ENCODE measurements at regions not wholly inside any gene's neighbourhood (a gene's known extent, or its start where the extent isn't known, plus 50 kb on each side); places are given as distances from the start of the nearest gene placed in this dataset.

GRCh38 chr15:81987628-81988027 lies 58.2 kb downstream of the MEX3B start:
- peaks cover 0 to 5% (median 0%) of the 10 kb centered on the region in 4 donors for H3K4me1 Mint-ChIP-seq
- POLR2A ChIA-PET = no interaction called here
- peaks cover 0 to 14% (median 12%) of the 10 kb centered on the region in 5 donors for H3K27me3 Mint-ChIP-seq
- peaks cover 2 to 14% (median 2%) of the 10 kb centered on the region in 3 donors for H3K36me3 Mint-ChIP-seq
- H3K27ac Mint-ChIP-seq = no peak overlapping the region
- peaks cover 6 to 18% (median 13%) of the 10 kb centered on the region in 9 donors for H3K9me3 Mint-ChIP-seq
- no peak overlapping the region for H3K4me3 Mint-ChIP-seq
- ATAC-seq = no peak
- DNase-seq = no peak

- Mint-ChIP-seq H3K4me1 (peaks cover 0 to 5% (median under 1%) of the 10 kb centered on the region in 4 donors), H3K27ac (no peak overlapping the region), H3K36me3 (peaks cover 0 to under 1% (median 0%) of the 10 kb centered on the region in 3 donors), H3K4me3 (no peak overlapping the region), H3K27me3 (peaks cover 0 to 9% (median 6%) of the 10 kb centered on the region in 5 donors), H3K9me3 (peaks cover 0 to 4% (median under 1%) of the 10 kb centered on the region in 9 donors)
- ATAC-seq (no peak), DNase-seq (no peak)
- POLR2A ChIA-PET = no interaction called here
Observed at GRCh38 chr15:81983497-81983896, 62.3 kb downstream of the MEX3B start.

- DNase-seq (no peak), ATAC-seq (no peak)
- Mint-ChIP-seq H3K27me3 (peaks cover 0 to 3% (median 3%) of the 10 kb centered on the region in 5 donors), H3K4me1 (peaks cover 0 to 4% (median under 1%) of the 10 kb centered on the region in 4 donors), H3K9me3 (peaks cover 0 to 8% (median 5%) of the 10 kb centered on the region in 9 donors), H3K4me3 (no peak overlapping the region), H3K27ac (no peak overlapping the region), H3K36me3 (peaks cover 0 to 7% (median 2%) of the 10 kb centered on the region in 3 donors)
- POLR2A ChIA-PET = no interaction called here
Observed at GRCh38 chr15:81982808-81983207, 63.0 kb downstream of the MEX3B start.

DNA sequence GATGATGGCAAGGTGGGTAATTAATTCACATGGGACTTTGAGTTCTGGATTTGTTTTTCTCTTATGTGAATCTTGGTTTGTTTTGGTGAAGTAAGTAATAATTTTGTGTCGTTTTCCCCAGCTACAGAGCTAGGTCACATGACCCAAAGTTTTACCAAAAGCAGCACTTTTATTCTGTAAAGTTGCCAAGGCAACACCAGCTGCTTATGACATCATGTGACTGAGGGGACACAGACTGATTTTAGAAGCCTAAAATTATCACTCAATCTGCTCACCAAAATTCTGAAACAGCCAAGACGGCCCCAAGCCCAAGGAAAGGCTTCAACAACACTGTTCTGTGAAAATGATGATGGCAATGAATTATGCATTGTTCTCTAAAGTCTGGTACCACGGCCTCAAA lies 63.9 kb downstream of the MEX3B start:
- no peak overlapping the region for H3K4me3 Mint-ChIP-seq
- ATAC-seq (peak in 1 of 2 donors; percentile 40), DNase-seq (no peak)
- H3K27ac Mint-ChIP-seq = no peak overlapping the region
- POLR2A ChIA-PET = no interaction called here
- peaks cover 0 to 3% (median 0%) of the 10 kb centered on the region in 5 donors for H3K27me3 Mint-ChIP-seq
- H3K4me1 Mint-ChIP-seq = peaks cover 0 to 2% (median under 1%) of the 10 kb centered on the region in 4 donors
- peaks cover 0 to 16% (median 8%) of the 10 kb centered on the region in 9 donors for H3K9me3 Mint-ChIP-seq
- H3K36me3 Mint-ChIP-seq = peaks cover 0 to 8% (median 2%) of the 10 kb centered on the region in 3 donors

- Mint-ChIP-seq H3K4me1 (peaks cover 0 to 1% (median 0%) of the 10 kb centered on the region in 4 donors), H3K27me3 (no peaks in the 10 kb centered on the region), H3K9me3 (peaks cover 12 to 35% (median 18%) of the 10 kb centered on the region in 9 donors), H3K27ac (no peak overlapping the region), H3K36me3 (peaks cover 2 to 14% (median 4%) of the 10 kb centered on the region in 3 donors), H3K4me3 (no peak overlapping the region)
- DNase-seq (no peak), ATAC-seq (no peak)
- POLR2A ChIA-PET = no interaction called here
Observed at GRCh38 chr15:81977464-81977863, 68.4 kb downstream of the MEX3B start.

DNA sequence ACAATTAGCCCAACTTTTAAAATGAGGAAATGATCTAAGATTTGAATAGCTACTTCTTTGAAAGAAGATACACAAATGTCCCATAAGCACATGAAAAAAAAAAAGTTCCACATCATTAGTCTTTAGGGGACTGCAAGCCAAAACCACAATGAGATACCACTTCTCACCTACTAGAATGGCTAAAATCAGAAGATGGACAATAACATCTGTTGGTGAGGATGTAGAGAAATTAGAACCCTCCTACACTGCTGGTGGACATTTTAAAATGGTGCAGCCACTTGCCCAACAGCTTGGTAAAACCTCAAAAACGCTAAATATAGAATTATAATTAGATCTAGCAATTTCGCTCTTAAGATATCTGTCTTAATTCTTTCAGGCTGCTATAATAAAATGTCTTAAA lies 77.1 kb downstream of the MEX3B start:
- Mint-ChIP-seq H3K9me3 (peaks cover 0 to 15% (median 5%) of the 10 kb centered on the region in 9 donors), H3K27ac (no peak overlapping the region), H3K4me3 (no peak overlapping the region), H3K4me1 (no peaks in the 10 kb centered on the region), H3K36me3 (peaks cover 2 to 17% (median 11%) of the 10 kb centered on the region in 3 donors), H3K27me3 (peaks cover 0 to 7% (median 3%) of the 10 kb centered on the region in 5 donors)
- ATAC-seq (no peak), DNase-seq (no peak)
- POLR2A ChIA-PET = no interaction called here

DNA sequence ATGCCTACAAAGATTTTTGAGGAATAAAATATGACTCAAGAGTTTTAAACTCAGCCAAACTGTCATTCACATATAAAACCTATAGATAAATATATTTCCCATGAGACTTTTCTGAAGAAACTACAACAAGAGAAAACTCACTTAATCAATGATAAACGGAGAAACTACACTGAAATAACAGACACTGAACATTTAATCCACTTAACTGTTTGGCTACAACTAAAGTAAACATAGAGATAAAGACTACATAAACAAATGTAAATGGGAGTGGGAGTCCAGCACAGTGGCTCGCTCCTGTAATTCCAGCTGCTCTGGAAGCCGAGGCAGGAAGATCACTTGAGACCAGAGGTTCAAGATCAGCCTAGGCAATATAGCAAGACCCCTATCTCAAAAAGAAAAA lies 79.2 kb downstream of the MEX3B start:
- H3K36me3 Mint-ChIP-seq = peaks cover 0 to 21% (median 0%) of the 10 kb centered on the region in 3 donors
- no peak for ATAC-seq
- POLR2A ChIA-PET = no interaction called here

DNA sequence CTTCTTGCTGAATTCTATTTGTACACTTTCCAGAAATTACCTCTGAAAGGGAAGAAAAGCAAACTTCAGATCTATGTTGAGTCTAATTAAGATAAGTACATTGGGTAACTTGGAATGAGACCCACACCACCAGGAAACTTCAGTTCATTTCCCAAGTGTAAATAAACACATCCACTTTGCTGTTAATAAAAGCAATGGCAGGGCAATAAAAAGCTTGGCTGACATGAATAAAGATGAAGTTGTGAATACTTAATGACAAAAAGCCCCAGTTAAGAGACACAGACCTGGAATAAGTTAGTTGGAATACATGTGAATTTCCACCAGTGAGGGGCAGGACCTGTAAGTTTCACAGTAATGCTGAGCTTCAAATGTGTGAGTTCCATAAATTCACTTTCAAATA lies 83.3 kb downstream of the MEX3B start:
- Mint-ChIP-seq H3K27me3 (peaks cover 0 to 5% (median 3%) of the 10 kb centered on the region in 5 donors), H3K9me3 (no peaks in the 10 kb centered on the region), H3K36me3 (peaks cover 0 to 21% (median 0%) of the 10 kb centered on the region in 3 donors), H3K4me3 (no peak overlapping the region), H3K27ac (no peak overlapping the region), H3K4me1 (no peaks in the 10 kb centered on the region)
- ATAC-seq (no peak), DNase-seq (no peak)
- POLR2A ChIA-PET = no interaction called here

More for the DNA sequence above, 79.2 kb downstream of the MEX3B start:
- no peak overlapping the region for H3K27ac Mint-ChIP-seq
- H3K4me3 Mint-ChIP-seq = no peak overlapping the region
- peaks cover 0 to 4% (median 0%) of the 10 kb centered on the region in 9 donors for H3K9me3 Mint-ChIP-seq
- no peak for DNase-seq
- no peaks in the 10 kb centered on the region for H3K4me1 Mint-ChIP-seq
- peaks cover 0 to 7% (median 3%) of the 10 kb centered on the region in 5 donors for H3K27me3 Mint-ChIP-seq

- DNase-seq (no peak), ATAC-seq (no peak)
- H3K27me3 Mint-ChIP-seq = peaks cover 0 to 3% (median 0%) of the 10 kb centered on the region in 5 donors
- no peak overlapping the region for H3K27ac Mint-ChIP-seq
- no peaks in the 10 kb centered on the region for H3K4me1 Mint-ChIP-seq
- POLR2A ChIA-PET = no interaction called here
- no peak overlapping the region for H3K4me3 Mint-ChIP-seq
- no peaks in the 10 kb centered on the region for H3K9me3 Mint-ChIP-seq
- peaks cover 0 to 7% (median 0%) of the 10 kb centered on the region in 3 donors for H3K36me3 Mint-ChIP-seq
Observed at GRCh38 chr15:81959196-81959595, 86.6 kb downstream of the MEX3B start.

GRCh38 chr15:81957698-81958097 lies 88.1 kb downstream of the MEX3B start:
- H3K9me3 Mint-ChIP-seq = no peaks in the 10 kb centered on the region
- H3K27me3 Mint-ChIP-seq = no peaks in the 10 kb centered on the region
- DNase-seq (no peak), ATAC-seq (no peak)
- POLR2A ChIA-PET = no interaction called here
- no peak overlapping the region for H3K4me3 Mint-ChIP-seq
- H3K4me1 Mint-ChIP-seq = no peaks in the 10 kb centered on the region
- H3K36me3 Mint-ChIP-seq = peaks cover 0 to 5% (median 0%) of the 10 kb centered on the region in 3 donors
- no peak overlapping the region for H3K27ac Mint-ChIP-seq

- Mint-ChIP-seq H3K4me3 (no peak overlapping the region), H3K4me1 (no peaks in the 10 kb centered on the region), H3K9me3 (no peaks in the 10 kb centered on the region), H3K36me3 (peaks cover 0 to 11% (median 0%) of the 10 kb centered on the region in 3 donors), H3K27me3 (no peaks in the 10 kb centered on the region), H3K27ac (no peak overlapping the region)
- DNase-seq (no peak), ATAC-seq (no peak)
- POLR2A ChIA-PET = interaction anchor here (0.7 kb wide), 2 partner anchors 185 to 362 kb away, joined by 5 to 6 read pairs; no protein-coding TSS in a partner anchor
Observed at GRCh38 chr15:81955382-81956062, 90.3 kb downstream of the MEX3B start.

GRCh38 chr15:81954158-81954783 lies 91.5 kb downstream of the MEX3B start:
- Mint-ChIP-seq H3K36me3 (peaks cover 0 to 20% (median 0%) of the 10 kb centered on the region in 3 donors), H3K4me3 (no peak overlapping the region)

DNA sequence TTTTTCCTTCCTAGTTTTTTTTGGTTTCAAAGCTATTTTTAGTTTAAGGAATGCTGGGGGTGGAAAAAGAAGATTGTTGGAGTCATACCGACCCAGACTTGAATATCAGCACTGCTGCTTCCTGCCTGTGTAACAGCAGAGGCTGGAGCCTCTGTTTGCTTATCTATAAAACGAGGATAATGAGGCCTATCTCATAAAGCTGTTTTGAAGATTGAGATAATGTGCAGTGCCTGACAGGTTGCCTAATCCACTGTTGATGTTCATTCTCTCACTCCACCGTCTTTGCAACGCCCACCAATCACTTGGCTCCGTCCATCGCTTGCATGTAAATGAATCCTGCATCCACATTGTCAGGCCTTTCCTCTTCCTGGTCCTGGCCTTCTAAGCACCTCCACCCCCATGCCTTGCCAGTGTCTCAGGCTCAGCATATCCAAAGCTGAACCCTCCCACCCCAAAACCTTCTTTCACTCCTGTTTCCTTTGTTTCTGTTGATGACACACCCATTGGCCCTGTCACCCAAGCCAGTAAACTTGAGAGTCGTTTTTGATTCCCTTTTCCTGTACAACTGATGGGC lies 94.9 kb downstream of the MEX3B start:
- Mint-ChIP-seq H3K27ac (no peak overlapping the region), H3K36me3 (peaks cover 0 to 25% (median 0%) of the 10 kb centered on the region in 3 donors), H3K27me3 (peaks cover 0 to 4% (median 0%) of the 10 kb centered on the region in 5 donors), H3K9me3 (no peaks in the 10 kb centered on the region), H3K4me1 (peaks cover 0 to 1% (median 0%) of the 10 kb centered on the region in 4 donors), H3K4me3 (no peak overlapping the region)
- POLR2A ChIA-PET = no interaction called here
- ATAC-seq (no peak), DNase-seq (no peak)

More at GRCh38 chr15:81954158-81954783, 91.5 kb downstream of the MEX3B start:
- ATAC-seq (no peak), DNase-seq (no peak)
- Mint-ChIP-seq H3K9me3 (no peaks in the 10 kb centered on the region), H3K27ac (no peak overlapping the region), H3K4me1 (peaks cover 0 to 1% (median 0%) of the 10 kb centered on the region in 4 donors), H3K27me3 (peaks cover 0 to 4% (median 0%) of the 10 kb centered on the region in 5 donors)
- POLR2A ChIA-PET = no interaction called here

Measured in naive thymus-derived CD8-positive, alpha-beta T cell (primary cell).